B cell (primary cell): ENCODE measurements at regions not wholly inside any gene's neighbourhood (a gene's known extent, or its start where the extent isn't known, plus 50 kb on each side); places are given as distances from the start of the nearest gene placed in this dataset.

ENCODE experiments used
- ATAC-seq: fragments of 200-7000 bp; cut with Tn5 transposase; one replicate; pipeline ENCODE4 v1.10.0; 2021; ENCODE audit warnings: low read depth, mild to moderate bottlenecking, moderate number of reproducible peaks, moderate library complexity
- CTCF ChIA-PET: fragments of 350-600 bp; sonication (Branson Sonifier 250); formaldehyde crosslinking; loops from one replicate; lab custom pipeline; 2021; ENCODE audit warnings: antibody characterized with exemption, inconsistent platforms; lab: Charles Lee
- POLR2A ChIA-PET: fragments of 350-600 bp; sonication (Branson Sonifier 250); formaldehyde crosslinking; loops from one replicate; lab custom pipeline; 2021; ENCODE audit warnings: antibody characterized with exemption; lab: Charles Lee
- DNase-seq: peaks from one replicate; pipeline ENCODE4 v3.0.0; 2013
- H2AFZ ChIP-seq: 2 replicates; pipeline ENCODE4 v1.6.1; 2012; ENCODE audit warnings: mild to moderate bottlenecking, low read depth, low read length; ENCODE audit not compliant: insufficient read depth, poor library complexity, severe bottlenecking
- H3K27ac ChIP-seq, 2 donors: 1 replicate in 1 of 2; 2 replicates in 1 of 2; pipeline ENCODE4 v1.5.1; 2012 to 2013; ENCODE audit warnings: low read length in 2 of 2, mild to moderate bottlenecking in 2 of 2, moderate library complexity in 1 of 2
- H3K27me3 ChIP-seq, 4 experiments: fragments of 200-600 bp in 1 of 4; sonication (generic) in 1 of 4; replicated peaks in 1 of 4; 1 replicate in 2 of 4; 2 replicates in 2 of 4; pipeline versions ENCODE4 v1.6.1 to v1.7.0; 2013 to 2016; ENCODE audit warnings: low read length in 3 of 4, mild to moderate bottlenecking in 2 of 4, mixed read lengths in 1 of 4, moderate library complexity in 1 of 4; ENCODE audit not compliant: insufficient read depth in 4 of 4, control insufficient read depth in 3 of 4; ENCODE audit errors: control extremely low read depth in 1 of 4
- H3K36me3 ChIP-seq, 2 experiments: replicated peaks in 1 of 2; 1 replicate in 1 of 2; 2 replicates in 1 of 2; pipeline versions ENCODE4 v1.6.1 to v1.7.1; 2013; ENCODE audit warnings: low read length in 1 of 2; ENCODE audit not compliant: insufficient read depth in 2 of 2, control insufficient read depth in 1 of 2; ENCODE audit errors: control extremely low read depth in 1 of 2, extremely low read depth in 1 of 2
- H3K4me1 ChIP-seq, 2 donors: fragments of 200-600 bp in 1 of 2; sonication (generic) in 1 of 2; 1 replicate in 1 of 2; 2 replicates in 1 of 2; pipeline versions ENCODE4 v1.5.1 to v1.6.1; 2013 to 2017; ENCODE audit warnings: low read length in 2 of 2; ENCODE audit not compliant: control insufficient read depth in 2 of 2, insufficient read depth in 2 of 2
- H3K4me2 ChIP-seq: replicated peaks from 2 replicates; pipeline ENCODE3; 2012; ENCODE audit warnings: mild to moderate bottlenecking, low read depth, low read length; ENCODE audit not compliant: poor library complexity, severe bottlenecking
- H3K4me3 ChIP-seq, 5 experiments: fragments of 200-600 bp in 1 of 5; sonication (generic) in 1 of 5; 1 replicate in 3 of 5; 2 replicates in 2 of 5; pipeline versions ENCODE4 v1.5.1 to v1.7.0; 2011 to 2016; ENCODE audit warnings: low read length in 4 of 5, mild to moderate bottlenecking in 4 of 5, low read depth in 2 of 5, control low read depth in 1 of 5, moderate library complexity in 1 of 5; ENCODE audit not compliant: insufficient read depth in 1 of 5; ENCODE audit errors: control extremely low read depth in 1 of 5, extremely low read depth in 1 of 5
- H3K79me2 ChIP-seq: fragments of 200-600 bp; sonication (generic); one replicate; pipeline ENCODE4 v1.6.0; 2016; ENCODE audit warnings: low read length; ENCODE audit not compliant: control insufficient read depth, insufficient read depth
- H3K9ac ChIP-seq: fragments of 200-600 bp; sonication (generic); 2 replicates; pipeline ENCODE4 v1.6.1; 2017; ENCODE audit warnings: mild to moderate bottlenecking, low read length, moderate library complexity
- H3K9me3 ChIP-seq, 3 donors: one replicate each; pipeline versions ENCODE4 v1.6.1 to v1.7.1; 2013; ENCODE audit warnings: low read length in 2 of 3; ENCODE audit not compliant: control insufficient read depth in 2 of 3, insufficient read depth in 1 of 3; ENCODE audit errors: control extremely low read depth in 1 of 3
- H4K20me1 ChIP-seq: 2 replicates; pipeline ENCODE4 v1.6.0; 2012; ENCODE audit warnings: mild to moderate bottlenecking, low read length; ENCODE audit not compliant: insufficient read depth, control insufficient read depth, poor library complexity, severe bottlenecking
- H3K27ac Mint-ChIP-seq: one replicate; pipeline ENCODE4 v1.8.0; 2021; ENCODE audit warnings: mixed read lengths
- H3K27me3 Mint-ChIP-seq: one replicate; pipeline ENCODE4 v1.8.0; 2021; ENCODE audit warnings: mixed read lengths
- H3K4me1 Mint-ChIP-seq: one replicate; pipeline ENCODE4 v1.8.0; 2021; ENCODE audit warnings: mixed read lengths
- H3K4me3 Mint-ChIP-seq: one replicate; pipeline ENCODE4 v1.8.0; 2021; ENCODE audit warnings: mixed read lengths
- H3K9me3 Mint-ChIP-seq: one replicate; pipeline ENCODE4 v1.8.0; 2022; ENCODE audit warnings: mixed read lengths; ENCODE audit not compliant: insufficient read depth
- EZH2 ChIP-seq: IDR thresholded peaks from 2 replicates; pipeline ENCODE4 v1.6.1; 2012; ENCODE audit warnings: borderline replicate concordance, low read depth, mild to moderate bottlenecking, moderate library complexity, low read length; ENCODE audit not compliant: insufficient read depth, poor library complexity, severe bottlenecking
- WGBS: methylation state at CpG from one replicate; pipeline ENCODE4 v1.1.5; 2013; ENCODE audit warnings: missing lambda C conversion rate; ENCODE audit not compliant: insufficient coverage; 5-methylcytosine and 5-hydroxymethylcytosine counted together
- intact Hi-C: fragments of 100-400 bp; cut with micrococcal nuclease; formaldehyde crosslinking; loops from one replicate; pipeline ENCODE4 v1.10.0; 2022
- TF ChIP-seq, protein P1 (sequence below): fragments of 200-600 bp; IDR thresholded peaks from one replicate; pipeline ENCODE4 v1.8.0; 2022; ENCODE audit warnings: antibody characterized with exemption, mild to moderate bottlenecking

GRCh38 chr11:41980741-41981140, 521.3 kb upstream of the LRRC4C start:
- Histone ChIP-seq H4K20me1 (no peaks in the 10 kb centered on the region), H3K27me3 (no peaks in the 10 kb centered on the region)
- CTCF ChIA-PET = no interaction called here

DNA sequence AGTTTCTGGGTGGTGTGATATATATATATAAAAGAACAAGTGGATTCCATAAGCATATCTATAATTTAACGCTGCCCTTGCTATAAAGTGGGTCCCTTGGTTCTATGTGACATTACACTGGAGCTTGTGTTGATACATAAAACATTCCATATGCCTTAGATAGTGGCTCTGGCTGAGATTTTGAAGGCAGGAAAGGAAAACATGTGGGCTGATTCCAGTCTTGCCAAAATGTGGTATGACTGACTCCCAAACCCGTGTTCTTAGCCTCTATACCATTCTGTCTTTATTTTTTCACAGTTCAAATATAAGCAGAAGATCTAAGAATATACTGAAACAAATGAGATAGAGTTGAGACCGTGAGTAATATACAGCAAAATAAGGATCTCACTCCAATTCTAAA, 522.8 kb upstream of the LRRC4C start:
- intact Hi-C loops = no loop called here
- Histone ChIP-seq H3K27me3 (no peaks in the 10 kb centered on the region), H3K36me3 (no peaks in the 10 kb centered on the region), H3K27ac (no peak overlapping the region), H4K20me1 (no peaks in the 10 kb centered on the region), H3K4me3 (no peak overlapping the region), H2AFZ (no peak overlapping the region), H3K9ac (no peak overlapping the region), H3K4me1 (no peaks in the 10 kb centered on the region), H3K4me2 (no peak overlapping the region), H3K79me2 (no peaks in the 10 kb centered on the region), H3K9me3 (no peaks in the 10 kb centered on the region)
- H3K27ac Mint-ChIP-seq = no peak overlapping the region
- ATAC-seq (no peak), DNase-seq (no peak)
- ChIA-PET CTCF (no interaction called here), POLR2A (no interaction called here)
- peaks cover 7% of the 10 kb centered on the region for H3K9me3 Mint-ChIP-seq
- H3K4me1 Mint-ChIP-seq = no peaks in the 10 kb centered on the region
- TF ChIP-seq, protein P1, sequence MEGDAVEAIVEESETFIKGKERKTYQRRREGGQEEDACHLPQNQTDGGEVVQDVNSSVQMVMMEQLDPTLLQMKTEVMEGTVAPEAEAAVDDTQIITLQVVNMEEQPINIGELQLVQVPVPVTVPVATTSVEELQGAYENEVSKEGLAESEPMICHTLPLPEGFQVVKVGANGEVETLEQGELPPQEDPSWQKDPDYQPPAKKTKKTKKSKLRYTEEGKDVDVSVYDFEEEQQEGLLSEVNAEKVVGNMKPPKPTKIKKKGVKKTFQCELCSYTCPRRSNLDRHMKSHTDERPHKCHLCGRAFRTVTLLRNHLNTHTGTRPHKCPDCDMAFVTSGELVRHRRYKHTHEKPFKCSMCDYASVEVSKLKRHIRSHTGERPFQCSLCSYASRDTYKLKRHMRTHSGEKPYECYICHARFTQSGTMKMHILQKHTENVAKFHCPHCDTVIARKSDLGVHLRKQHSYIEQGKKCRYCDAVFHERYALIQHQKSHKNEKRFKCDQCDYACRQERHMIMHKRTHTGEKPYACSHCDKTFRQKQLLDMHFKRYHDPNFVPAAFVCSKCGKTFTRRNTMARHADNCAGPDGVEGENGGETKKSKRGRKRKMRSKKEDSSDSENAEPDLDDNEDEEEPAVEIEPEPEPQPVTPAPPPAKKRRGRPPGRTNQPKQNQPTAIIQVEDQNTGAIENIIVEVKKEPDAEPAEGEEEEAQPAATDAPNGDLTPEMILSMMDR = no peak
- no peak for TF ChIP-seq EZH2
- no peak overlapping the region for H3K4me3 Mint-ChIP-seq
- no CpG with 5 or more reads among the region's 3 CpGs for WGBS
- H3K27me3 Mint-ChIP-seq = no peaks in the 10 kb centered on the region

More at GRCh38 chr11:41980741-41981140, 521.3 kb upstream of the LRRC4C start:
- POLR2A ChIA-PET = no interaction called here
- no peaks in the 10 kb centered on the region for H3K36me3 ChIP-seq
- H3K4me2 ChIP-seq = no peak overlapping the region
- H3K79me2 ChIP-seq = no peaks in the 10 kb centered on the region
- TF ChIP-seq, protein P1 = no peak
- TF ChIP-seq EZH2 = no peak
- ATAC-seq (no peak), DNase-seq (no peak)
- no peak overlapping the region for H2AFZ ChIP-seq
- no peak overlapping the region for H3K4me3 ChIP-seq
- Mint-ChIP-seq H3K4me1 (no peaks in the 10 kb centered on the region), H3K27ac (no peak overlapping the region), H3K4me3 (no peak overlapping the region), H3K9me3 (peaks cover 7% of the 10 kb centered on the region), H3K27me3 (no peaks in the 10 kb centered on the region)
- H3K9me3 ChIP-seq = no peaks in the 10 kb centered on the region
- no CpG with 5 or more reads among the region's 2 CpGs for WGBS
- intact Hi-C loops = no loop called here
- H3K27ac ChIP-seq = no peak overlapping the region
- H3K9ac ChIP-seq = no peak overlapping the region
- H3K4me1 ChIP-seq = no peaks in the 10 kb centered on the region
